ENCODE measurements at regions not wholly inside any gene's neighbourhood (a gene's known extent, or its start where the extent isn't known, plus 50 kb on each side); places are given as distances from the start of the nearest gene placed in this dataset.

DNA sequence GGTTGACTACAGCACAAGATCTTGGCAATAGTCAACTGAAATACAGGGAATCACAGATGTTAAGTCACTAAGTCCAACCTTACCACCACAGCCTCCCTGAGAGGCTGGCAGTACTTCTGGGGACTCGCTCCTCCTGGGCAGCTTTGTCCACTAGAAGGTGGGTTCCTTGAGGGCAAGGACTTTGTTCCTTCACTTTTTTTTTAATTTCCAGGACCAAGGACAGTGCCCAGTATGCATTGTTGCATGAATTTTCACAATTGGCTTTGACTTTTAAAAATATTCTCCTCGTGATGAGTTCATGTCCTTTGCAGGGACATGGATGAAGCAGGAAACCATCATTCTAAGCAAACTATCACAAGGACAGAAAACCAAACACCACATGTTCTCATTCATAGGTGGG lies 96.7 kb upstream of the IGSF21 start:
- Histone ChIP-seq H3K4me1 (ENCODE audit: insufficient read depth, low read length) (peaks cover 2% of the 10 kb centered on the region; the same call in 1 of the 2 replicates), H3K56ac (ENCODE audit: insufficient read length, low read depth, low read length) (no peak overlapping the region), H4K5ac (ENCODE audit: insufficient read length, low read depth, low read length) (no peak overlapping the region), H2BK120ac (ENCODE audit: low read depth, low read length, poor library complexity, severe bottlenecking) (no peak overlapping the region), H2BK15ac (ENCODE audit: low read depth, low read length) (no peak overlapping the region), H3K4ac (ENCODE audit: low read depth, low read length) (no peak overlapping the region), H2BK20ac (ENCODE audit: low read depth, low read length, poor library complexity, severe bottlenecking) (no peak overlapping the region), H3K23me2 (ENCODE audit: insufficient read length, low read depth, low read length, poor library complexity, severe bottlenecking) (no peaks in the 10 kb centered on the region), H3K9me3 (ENCODE audit: control insufficient read depth, low read depth, low read length) (no peaks in the 10 kb centered on the region), H3K79me1 (ENCODE audit: insufficient read depth, low read depth, low read length, poor library complexity, severe bottlenecking) (no peaks in the 10 kb centered on the region), H3K18ac (ENCODE audit: insufficient read length, low read depth, low read length) (no peak overlapping the region), H3K14ac (ENCODE audit: insufficient read depth, low read length) (no peak overlapping the region), H2BK5ac (ENCODE audit: insufficient read length, low read length) (no peak overlapping the region), H3K27me3 (ENCODE audit: insufficient read depth, low read length) (no peaks in the 10 kb centered on the region), H4K8ac (replicated peaks; ENCODE audit: insufficient read length, low read depth, low read length) (no peak overlapping the region), H3K9ac (ENCODE audit: extremely low read depth, insufficient read length, low read length) (no peak overlapping the region), H3K4me2 (ENCODE audit: insufficient read depth, insufficient read length, low read length) (no peak overlapping the region), H3K23ac (ENCODE audit: insufficient read length, low read depth, low read length) (no peak overlapping the region), H4K91ac (ENCODE audit: insufficient read length, low read depth, low read length) (no peak overlapping the region), H4K20me1 (ENCODE audit: control insufficient read depth, insufficient read depth, insufficient read length) (no peaks in the 10 kb centered on the region), H3K27ac (ENCODE audit: insufficient read length, low read depth, low read length) (no peak overlapping the region), H2AK5ac (ENCODE audit: insufficient read length, low read length) (no peak overlapping the region), H2BK12ac (ENCODE audit: insufficient read length, low read depth, low read length) (no peak overlapping the region), H3K79me2 (ENCODE audit: insufficient read depth, low read length) (no peaks in the 10 kb centered on the region), H3T11ph (ENCODE audit: low read length) (no peak overlapping the region), H2AFZ (ENCODE audit: low read length) (no peak overlapping the region)
- Mint-ChIP-seq H3K9me3 (no peaks in the 10 kb centered on the region; a peak in 1 of 5 replicates), H3K4me3 (no peak overlapping the region), H3K4me1 (peaks cover 28 to 37% of the 10 kb centered on the region in 2 experiments), H3K27me3 (ENCODE audit: low read depth) (peaks cover 17% of the 10 kb centered on the region), H3K27ac (no peak overlapping the region; a peak in 2 of 7 replicates), H3K36me3 (ENCODE audit: insufficient read depth in 1 of 3, low read depth in 3 of 3) (no peaks in the 10 kb centered on the region)
- no CpG with 5 or more reads among the region's 2 CpGs for WGBS (ENCODE audit: extremely low coverage, insufficient read length, low lambda C conversion rate)
- TF ChIP-seq CTCF (conservative IDR thresholded peaks at IDR 0.05) = no peak
- DNase-seq = no peak

Measured in H9 (cell line).